HG03442 (cell line): ENCODE measurements at regions not wholly inside any gene's neighbourhood (a gene's known extent, or its start where the extent isn't known, plus 50 kb on each side); places are given as distances from the start of the nearest gene placed in this dataset.
"Not testable (repeated sequence)": the region's sequence is repeated elsewhere in the genome, so short reads cannot be mapped to it uniquely, and the experiment has no call there.

Experiments used
- ATAC-seq: cut with Tn5 transposase; IDR thresholded peaks from one replicate; pipeline ENCODE4 v1.9.1; 2021; ENCODE audit warnings: mild to moderate bottlenecking, moderate library complexity; ENCODE audit not compliant: unreplicated experiment

DNA sequence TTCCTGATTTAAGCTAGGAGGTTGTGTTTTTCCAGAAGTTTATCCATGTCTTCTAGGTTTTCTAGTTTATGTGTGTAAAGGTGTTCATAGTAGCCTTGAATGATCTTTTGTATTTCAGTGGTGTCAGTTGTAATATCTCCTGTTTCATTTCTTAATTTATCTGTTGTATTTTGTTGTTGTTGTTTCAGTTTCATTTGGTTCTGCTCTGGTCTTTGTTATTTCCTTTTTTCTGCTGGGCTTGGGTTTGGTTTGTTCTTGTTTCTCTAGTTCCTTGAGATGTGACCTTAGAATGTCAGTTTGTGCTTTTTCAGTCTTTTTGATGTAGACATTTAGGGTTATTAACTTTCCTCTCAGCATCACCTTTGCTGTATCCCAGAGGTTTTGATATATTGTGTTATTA lies 62.8 kb downstream of the SCP2D1 start:
- ATAC-seq = not testable (repeated sequence)

DNA sequence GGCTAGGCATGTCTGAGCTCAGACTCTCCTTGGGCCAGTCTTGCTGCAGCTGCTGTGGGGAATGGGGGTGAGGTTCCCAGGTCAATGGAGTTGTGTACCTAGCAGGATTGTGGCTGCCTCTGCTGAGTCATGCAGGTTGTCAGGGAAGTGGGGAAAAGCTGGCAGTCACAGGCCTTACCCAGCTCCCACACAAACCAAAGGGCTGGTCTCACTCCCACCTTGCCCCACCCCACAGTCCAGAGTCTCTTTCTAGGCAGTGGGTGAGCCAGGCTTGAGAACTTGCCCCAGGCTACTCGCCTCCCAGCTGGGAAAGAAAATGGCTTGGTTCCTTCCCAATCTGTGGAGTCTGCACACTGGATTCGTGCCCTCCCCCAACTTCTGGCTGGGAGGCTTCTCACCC lies 65.7 kb downstream of the SCP2D1 start:
- ATAC-seq = no peak

DNA sequence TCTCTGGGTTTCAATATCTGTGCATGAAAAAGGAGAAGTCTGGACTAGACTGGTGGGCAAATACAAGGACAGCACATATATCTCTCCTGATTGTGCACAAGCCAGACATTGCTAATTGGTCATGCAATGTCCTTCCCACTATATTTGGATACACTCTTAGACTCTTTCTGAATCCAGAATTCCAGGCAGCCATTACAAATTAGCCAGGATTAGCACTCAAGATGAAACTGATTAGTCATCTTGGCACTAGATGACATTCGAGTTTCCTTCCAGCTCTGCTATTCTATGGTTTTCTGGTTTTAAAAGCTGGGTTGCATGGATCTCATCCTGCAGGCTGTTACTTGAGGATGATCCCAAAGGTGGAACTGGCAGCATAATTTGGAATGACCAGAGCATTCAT lies 73.2 kb downstream of the SCP2D1 start:
- ATAC-seq = no peak

DNA sequence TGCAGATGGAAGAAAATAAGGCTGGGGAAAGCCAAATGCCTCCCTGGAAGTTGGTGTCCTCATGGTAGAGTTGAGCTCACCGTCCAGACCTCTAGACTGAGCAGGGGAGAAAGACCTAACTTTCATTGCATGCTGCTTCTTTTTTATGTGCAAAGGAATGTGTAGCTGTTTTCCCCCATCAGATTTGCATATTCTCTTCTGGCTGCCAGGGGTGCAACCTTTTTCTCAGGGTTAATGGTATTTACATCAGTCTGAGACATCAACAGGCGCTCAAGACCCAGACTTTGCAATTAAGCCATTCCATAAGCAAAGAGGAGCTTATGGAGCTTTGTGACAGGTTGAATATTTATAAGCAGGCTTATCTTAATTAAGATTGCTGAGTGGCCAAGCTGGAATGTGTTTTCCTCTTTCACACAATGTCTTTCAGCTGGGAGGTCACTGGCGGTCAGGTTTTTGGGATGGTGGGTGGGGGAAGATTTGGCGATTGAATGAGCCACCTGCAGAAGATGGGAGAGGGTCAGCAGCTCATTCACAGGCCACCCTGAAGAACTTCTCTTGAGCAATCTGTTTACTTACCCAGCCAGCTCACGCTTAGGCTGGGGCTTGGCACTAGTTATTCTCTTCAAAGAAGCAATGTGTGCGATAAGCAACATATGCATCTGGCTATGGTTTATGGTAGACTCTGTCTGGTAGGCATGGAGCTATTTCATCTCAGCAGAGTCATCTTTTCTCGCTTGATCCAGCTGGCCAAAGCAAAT lies 88.6 kb downstream of the SCP2D1 start:
- ATAC-seq = no peak

DNA sequence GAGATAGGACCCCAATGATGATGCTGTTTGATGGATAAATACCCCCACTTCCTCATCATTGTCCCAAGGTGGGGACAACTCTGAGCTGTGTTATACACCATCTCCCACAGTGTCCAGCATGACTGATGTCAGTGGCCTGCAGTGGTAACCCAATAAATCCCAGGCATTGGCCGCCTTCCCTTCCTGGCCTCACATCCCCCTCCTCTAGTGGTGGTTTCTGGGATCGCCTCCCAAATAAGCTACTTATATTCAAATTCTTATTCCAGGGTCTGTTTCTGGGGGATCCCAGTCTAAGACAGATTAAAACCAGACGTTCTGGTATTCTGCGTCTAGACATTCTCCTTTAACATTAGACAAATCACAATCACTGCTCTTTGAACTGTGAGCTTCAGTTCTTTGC lies 90.6 kb downstream of the SCP2D1 start:
- ATAC-seq = no peak

DNA sequence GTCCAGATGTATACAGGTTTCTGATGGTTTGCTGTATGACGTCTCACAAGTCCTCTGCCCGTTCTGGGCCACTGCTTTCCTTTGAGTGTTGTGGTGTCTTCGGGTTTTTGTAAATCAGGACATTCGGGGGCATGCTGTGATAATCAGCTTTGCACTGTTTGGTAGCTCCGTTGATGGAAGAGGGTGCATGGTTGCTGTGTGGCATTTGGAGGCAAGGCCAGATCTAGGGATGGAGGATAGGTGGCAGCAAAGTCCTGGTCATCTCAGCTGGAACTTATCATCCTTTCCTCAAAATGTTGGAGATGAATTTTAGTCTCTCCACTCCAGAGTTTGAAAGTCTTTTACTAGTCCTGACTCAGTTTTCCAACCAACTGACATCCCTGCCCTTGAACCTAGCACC lies 91.0 kb downstream of the SCP2D1 start:
- ATAC-seq = no peak

DNA sequence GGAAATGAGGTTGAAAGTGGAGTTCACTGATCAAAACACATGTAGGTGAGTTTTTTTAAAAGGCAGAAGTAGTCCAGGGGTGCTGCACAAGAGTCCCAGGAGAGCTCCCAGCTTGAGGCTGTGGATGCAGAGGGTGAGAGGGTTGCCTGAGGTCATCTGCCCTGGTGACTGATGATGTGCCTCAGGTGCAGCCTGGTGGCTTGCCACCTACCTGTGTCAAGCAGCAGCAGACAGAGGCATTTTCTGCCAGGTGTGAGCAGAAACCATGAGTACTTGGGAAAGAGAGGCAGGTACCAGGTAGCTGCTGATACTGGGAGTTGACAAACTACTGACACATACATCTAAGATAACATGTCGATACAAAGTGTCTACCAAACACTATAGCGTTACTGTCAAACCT lies 92.5 kb downstream of the SCP2D1 start:
- no peak for ATAC-seq

DNA sequence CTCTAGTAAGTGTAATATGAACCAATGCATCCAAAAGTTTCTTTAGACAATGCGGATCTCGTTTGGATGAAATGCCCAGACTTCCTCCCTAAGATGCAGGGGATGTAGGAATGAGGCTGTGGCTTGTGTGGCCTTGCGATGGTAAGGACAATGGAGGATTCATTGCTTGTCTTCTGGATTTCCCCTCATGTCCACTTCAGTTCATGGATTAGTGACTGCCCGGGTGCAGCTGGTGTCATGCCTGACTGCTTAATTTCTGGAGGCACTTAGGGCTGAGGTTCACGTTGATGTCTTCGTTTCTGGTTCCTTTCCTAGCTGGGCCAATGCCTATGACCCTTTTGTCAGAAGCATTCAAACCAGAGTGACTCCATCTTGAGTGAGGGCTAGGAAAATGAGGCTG lies 93.8 kb downstream of the SCP2D1 start:
- no peak for ATAC-seq

DNA sequence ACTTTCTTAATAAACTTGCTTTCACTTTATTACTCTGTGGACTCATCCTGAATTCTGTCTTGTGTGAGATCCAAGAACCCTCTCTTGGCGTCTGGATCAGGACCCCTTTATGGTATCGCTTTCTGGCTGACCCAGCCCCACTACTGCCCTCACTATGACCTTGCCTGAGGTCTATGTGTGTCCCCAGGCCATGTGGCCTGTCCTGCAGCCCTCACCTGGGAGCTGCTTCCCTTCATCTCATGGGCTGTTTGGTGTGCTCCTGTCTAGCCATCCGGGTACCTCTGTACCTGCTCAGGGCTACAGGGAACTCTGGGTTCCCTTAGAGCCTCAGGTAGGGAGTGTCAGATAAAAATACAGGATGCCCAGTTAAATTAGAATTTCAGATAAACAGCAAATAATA lies 94.5 kb downstream of the SCP2D1 start:
- no peak for ATAC-seq

DNA sequence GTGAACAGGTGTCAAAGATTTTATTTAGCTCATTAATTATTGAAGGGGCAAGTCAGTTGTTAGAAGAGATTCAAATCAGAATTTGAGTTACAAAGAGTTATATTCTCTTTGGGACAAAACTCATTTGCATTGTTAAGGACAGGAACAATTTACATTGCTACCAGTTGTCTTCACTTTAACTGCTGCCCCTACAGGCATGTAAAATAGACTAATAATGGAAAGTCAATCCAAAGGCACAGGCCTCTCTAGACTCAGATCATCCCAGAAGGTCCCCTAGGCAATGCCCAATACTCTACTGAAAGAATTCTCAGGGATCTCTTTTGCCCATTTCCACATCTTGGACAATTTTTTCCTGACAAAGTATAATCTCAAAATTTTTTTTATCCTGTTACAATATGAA lies 95.7 kb downstream of the SCP2D1 start:
- ATAC-seq = no peak

DNA sequence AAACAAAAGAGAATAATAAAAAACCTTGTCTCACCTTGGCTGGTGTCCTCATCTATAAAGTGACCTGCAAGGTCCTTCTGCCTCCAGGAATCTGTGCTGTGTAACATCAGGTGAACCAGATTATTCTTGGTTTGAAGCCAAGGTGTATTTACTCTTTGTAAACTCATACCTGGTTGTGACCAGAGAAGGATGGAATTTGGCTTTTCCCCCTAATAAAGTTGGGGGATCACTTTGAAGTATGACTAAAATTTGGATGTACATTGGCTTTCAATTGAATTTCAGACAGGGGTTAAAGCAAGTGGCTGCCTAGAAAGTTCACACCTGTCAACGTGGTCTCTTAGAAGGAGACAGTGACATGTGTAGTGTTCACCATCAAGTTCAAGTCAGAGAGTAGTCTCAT lies 100.1 kb downstream of the SCP2D1 start:
- no peak for ATAC-seq

DNA sequence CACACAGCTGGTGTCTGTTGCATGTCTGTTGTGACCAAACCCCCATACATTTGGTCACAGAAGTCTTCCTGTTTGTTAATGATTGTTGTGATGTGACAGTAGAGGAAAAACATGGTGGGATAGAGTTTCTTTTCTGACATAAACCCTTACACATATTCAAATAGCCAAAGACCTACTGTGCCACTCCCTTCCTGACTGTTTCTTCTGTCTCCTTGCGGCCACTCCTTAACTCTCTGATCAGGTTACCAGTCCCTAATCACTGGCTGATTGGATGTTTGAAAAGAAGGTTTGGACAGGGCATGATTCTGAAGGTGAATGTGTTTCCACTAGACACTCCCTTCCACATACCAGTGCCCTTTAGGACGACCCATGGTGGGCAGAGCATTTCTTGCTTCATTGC lies 101.2 kb downstream of the SCP2D1 start:
- no peak for ATAC-seq

DNA sequence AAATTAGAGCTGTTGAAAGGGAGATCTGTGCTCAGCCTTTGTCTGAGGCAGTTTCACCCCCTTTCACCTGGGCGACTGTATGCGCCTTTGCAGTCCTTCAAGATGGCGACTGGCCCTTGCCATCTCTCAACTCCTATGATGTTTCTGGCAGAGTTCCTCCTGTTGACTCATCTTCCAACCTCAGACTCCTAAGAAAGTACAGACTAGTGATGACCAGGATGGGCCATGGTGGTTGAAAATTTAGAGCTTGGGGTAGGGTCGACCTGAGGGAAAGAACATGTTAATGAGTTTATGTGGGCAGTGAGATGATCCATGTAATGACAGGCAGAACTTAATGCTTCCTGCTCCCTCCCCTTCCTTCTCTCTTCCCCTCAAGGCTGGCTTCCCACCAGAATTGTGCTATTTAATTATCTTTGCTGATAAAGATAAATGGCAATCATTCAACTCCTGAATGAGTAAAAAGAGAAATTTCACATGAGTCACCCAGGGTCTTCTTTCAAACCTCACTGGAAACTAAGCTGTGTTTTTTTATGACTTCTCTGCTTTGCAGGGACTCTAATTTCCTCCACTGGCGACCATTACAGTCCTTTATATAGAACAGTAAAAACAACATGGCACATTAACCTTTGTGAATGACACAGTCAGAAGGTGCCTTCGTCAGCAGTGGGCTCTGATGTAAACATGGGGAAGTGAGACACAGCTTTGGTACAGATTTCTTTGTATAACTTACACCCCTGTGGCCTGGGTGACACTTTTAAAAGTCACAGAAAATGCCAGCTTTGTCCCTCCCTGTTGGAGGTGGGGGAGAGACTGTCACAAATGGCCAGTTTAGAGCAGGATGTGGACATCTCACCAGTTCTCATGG lies 103.5 kb downstream of the SCP2D1 start:
- no peak for ATAC-seq

DNA sequence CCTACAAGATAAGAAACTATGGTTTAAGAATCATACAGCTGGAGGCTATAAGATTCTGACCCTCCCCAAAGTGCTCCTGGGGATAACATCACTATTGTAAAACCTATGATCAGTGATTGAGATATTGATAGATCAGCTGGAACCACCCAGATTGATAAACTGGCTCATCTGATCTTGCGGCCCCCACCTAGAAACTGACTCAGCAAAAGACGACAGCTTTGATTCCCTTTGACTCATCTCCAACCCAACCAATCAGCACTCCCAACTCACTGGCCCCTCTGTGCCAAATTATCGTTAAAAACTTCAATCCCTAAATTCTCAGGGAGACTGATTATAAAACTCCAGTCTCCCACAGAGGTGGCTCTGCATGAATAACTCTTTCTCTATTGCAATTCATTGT lies 106.4 kb downstream of the SCP2D1 start:
- ATAC-seq = no peak

DNA sequence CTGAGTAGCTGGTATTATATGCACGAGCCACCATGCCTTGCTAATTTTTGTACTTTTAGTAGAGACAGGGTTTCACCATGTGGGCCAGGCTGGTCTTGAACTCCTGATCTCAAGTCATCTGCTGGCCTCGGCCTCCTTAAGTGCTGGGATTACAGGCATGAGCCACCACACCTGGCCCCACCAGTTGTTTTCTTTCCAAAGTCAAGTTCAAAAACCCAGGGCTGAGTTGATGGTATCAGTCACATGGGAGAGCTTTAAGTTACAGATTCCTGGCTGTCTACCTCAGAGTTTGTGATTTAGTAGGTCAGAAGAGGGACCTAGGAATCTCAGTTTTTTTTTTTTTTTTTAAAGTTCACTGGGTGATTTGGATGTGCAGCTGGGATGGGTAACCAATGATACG lies 107.7 kb downstream of the SCP2D1 start:
- no peak for ATAC-seq

DNA sequence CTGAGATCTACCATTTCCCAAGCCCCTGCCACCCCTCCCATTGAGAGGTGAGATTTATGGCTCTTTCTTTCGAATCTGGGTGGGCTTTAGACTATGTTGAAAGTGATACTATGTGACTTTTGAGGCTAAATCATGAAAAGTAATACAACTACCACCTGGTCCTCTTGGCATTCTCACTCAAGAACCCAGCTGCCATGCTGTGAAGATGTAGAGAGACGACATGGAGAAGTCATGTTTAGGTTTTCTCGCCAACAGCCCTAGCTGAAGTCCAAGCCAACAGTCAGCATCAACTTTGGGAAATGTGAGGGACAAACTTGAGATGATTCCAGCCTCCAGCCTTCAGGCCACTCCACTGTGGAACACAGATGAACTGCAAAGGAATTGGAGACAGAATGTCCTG lies 108.7 kb downstream of the SCP2D1 start:
- ATAC-seq = no peak

DNA sequence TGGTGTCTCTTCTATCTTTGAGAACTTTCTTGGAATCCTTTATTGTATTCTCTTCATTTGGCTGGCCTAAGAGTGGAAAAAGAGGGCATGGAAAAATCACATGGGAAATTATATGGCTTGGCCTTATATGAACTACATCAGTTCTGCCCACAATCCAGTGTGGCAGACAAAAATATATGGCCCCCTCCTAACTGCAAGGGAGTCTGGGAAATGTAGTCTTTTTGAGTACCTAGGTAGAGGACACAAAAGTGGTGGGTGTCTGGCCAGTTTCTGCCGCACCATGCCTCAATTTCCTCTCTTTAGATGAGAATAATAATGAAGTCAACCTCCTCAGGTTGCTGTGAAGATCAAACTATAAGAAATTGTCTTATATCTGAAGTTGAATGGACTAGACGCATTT lies 109.3 kb downstream of the SCP2D1 start:
- ATAC-seq = no peak

DNA sequence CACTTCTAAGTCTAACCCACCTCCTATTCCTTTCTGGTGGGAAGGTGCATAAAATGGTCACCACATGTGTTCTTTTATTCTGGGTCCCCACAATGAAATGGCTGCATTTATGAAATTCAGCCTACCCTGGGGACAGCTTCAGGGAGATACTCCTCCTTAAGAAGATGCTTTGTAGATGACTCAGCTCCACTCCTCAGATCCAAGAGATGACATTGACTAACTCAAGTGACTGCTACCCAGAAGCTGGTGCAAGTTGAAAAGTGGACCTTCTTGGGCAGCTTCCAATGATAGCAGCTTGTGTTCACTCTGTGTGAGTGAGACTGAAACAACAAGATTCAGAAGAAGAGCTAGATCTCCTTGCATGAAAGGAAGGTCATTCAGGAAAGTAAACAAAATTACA lies 113.4 kb downstream of the SCP2D1 start:
- no peak for ATAC-seq

DNA sequence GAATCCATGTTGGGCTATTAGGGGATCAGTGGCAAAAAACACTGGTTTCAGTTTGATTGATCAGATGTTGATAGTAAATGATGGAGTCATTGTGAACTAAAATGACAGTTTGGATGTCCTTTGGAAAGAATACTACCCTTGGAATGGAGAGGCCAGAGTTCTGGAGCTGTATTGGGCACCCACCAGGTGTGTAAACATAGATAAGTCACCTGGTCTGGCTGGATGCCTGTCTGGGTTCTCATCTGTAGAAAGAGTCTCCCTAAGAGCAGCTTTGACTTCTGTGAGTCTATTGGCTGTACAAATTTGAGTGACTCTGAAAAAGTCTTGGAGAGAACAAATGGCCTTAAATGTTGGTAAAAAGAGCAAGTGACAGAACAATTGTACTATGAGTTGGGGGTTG lies 115.0 kb downstream of the SCP2D1 start:
- no peak for ATAC-seq

DNA sequence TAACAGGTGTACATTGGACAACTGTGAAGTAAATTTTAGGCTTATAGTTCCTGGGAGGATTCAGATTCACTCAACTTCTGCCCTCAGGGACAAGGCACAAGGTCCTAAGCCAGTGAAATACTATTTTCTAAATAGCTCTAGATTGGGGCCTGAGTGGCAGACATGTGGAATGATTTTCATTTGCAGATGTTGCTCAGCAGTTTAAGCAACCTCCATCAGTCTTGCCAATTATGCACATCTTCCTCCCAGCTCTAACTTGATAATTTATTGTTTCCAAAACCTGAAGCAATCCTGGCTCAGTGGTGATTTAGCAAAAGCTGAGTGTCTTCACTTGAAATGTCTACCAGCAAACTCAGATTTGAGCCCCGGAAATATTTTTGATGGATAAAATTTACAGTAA lies 116.2 kb downstream of the SCP2D1 start:
- ATAC-seq = no peak

DNA sequence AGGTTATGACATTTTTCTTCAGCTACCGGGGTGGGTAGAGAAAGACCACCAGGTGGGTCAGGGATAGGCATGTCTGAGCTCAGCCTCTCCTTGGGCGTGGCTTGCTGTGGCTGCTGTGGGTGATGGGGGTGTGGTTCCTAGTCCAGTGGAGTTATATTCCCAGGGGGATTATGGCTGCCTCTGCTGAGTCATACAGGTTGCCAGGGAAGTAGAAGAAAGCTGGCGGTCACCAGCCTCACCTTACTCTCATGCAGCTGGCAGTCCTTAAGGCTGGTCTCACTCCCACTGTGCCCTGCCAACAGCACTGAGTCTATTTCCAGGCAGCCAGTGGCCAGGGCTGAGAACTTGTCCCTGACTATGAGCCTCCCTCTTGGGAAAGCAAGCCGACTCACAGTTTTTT lies 130.0 kb downstream of the SCP2D1 start:
- ATAC-seq = no peak

DNA sequence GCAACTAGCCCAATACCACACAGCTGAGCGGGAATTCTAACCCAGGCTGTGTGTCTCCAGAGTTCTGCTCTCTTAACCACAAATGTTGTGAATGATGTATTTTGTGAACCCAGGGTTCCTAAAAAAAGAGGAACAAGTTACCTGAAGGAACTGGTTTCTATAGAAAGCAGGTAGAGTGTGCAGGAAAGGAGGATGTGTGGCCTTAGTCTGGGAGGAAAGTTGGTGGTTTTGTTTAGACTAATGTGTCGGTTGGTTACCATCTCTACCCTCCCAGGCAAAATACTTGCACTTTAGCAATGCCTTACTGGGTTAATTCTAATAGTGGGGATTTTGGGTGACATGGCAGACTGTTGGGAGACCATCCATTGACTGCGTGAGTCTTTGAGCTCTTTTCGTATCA lies 143.3 kb downstream of the SCP2D1 start:
- ATAC-seq = no peak
